ENCODE measurements at regions not wholly inside any gene's neighbourhood (a gene's known extent, or its start where the extent isn't known, plus 50 kb on each side); places are given as distances from the start of the nearest gene placed in this dataset.

DNA sequence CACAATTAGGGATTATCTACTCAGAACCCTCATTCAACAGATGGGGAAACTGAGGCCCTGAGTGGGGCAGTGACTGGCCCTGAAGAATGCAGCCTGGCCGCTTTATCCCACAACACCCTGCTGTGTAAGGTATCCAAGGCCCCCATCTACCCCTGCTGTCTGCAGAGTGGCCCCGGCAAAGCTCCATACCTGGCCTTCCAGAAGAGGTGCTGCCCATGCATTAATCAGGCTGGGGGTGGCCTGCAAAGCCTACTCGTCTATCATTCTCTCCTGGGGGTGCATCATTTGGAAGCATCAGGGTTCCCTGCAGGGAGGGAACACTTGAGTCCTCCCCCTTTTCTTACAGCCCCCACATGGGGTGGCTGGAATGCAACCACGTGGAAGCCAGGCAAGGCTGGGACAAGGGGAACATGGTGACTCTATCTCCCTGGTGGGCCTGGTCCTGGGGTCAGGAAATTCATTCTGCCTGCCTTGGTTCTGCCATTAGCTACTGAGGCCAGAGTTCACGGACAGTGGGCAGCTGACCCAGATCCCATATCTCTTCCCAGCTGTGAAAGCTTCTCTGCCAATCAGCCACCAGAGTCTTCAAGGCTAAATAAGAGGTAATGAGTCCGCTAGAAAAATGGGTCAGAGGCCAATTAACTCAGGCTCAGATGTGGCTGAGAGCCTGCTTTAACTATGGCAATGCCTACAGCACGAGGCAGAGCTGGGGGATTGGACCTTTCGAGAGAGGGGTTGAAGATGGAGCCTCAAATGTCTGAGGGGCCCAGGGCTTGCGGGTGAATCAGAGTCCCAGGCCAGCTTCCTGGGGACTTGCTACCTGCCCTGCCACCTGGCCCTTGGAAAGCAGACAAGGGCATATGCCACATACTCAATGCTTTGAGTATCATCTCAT lies 72.3 kb upstream of the TOX2 start:
- intact Hi-C loops (cut with DNase I; ENCODE audit: low total_unique reads): no loop called here
- no peak for DNase-seq (ENCODE audit: low spot score in 2 of 2)
- H3K27ac ChIP-seq: no peak overlapping the region
- TF ChIP-seq, protein P1, sequence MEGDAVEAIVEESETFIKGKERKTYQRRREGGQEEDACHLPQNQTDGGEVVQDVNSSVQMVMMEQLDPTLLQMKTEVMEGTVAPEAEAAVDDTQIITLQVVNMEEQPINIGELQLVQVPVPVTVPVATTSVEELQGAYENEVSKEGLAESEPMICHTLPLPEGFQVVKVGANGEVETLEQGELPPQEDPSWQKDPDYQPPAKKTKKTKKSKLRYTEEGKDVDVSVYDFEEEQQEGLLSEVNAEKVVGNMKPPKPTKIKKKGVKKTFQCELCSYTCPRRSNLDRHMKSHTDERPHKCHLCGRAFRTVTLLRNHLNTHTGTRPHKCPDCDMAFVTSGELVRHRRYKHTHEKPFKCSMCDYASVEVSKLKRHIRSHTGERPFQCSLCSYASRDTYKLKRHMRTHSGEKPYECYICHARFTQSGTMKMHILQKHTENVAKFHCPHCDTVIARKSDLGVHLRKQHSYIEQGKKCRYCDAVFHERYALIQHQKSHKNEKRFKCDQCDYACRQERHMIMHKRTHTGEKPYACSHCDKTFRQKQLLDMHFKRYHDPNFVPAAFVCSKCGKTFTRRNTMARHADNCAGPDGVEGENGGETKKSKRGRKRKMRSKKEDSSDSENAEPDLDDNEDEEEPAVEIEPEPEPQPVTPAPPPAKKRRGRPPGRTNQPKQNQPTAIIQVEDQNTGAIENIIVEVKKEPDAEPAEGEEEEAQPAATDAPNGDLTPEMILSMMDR (IDR thresholded peaks at IDR 0.05): no peak
- TF ChIP-seq POLR2AphosphoS5 (IDR thresholded peaks at IDR 0.05) (no peak), POLR2A (IDR thresholded peaks at IDR 0.05) (no peak)
- H3K4me3 ChIP-seq: no peak overlapping the region
- no peaks in the 10 kb centered on the region for H3K9me3 ChIP-seq
- peaks cover 0 to 4% of the 10 kb centered on the region in 2 donors for H3K27me3 ChIP-seq
- H3K36me3 ChIP-seq: no peaks in the 10 kb centered on the region
- no peaks in the 10 kb centered on the region for H3K4me1 ChIP-seq

DNA sequence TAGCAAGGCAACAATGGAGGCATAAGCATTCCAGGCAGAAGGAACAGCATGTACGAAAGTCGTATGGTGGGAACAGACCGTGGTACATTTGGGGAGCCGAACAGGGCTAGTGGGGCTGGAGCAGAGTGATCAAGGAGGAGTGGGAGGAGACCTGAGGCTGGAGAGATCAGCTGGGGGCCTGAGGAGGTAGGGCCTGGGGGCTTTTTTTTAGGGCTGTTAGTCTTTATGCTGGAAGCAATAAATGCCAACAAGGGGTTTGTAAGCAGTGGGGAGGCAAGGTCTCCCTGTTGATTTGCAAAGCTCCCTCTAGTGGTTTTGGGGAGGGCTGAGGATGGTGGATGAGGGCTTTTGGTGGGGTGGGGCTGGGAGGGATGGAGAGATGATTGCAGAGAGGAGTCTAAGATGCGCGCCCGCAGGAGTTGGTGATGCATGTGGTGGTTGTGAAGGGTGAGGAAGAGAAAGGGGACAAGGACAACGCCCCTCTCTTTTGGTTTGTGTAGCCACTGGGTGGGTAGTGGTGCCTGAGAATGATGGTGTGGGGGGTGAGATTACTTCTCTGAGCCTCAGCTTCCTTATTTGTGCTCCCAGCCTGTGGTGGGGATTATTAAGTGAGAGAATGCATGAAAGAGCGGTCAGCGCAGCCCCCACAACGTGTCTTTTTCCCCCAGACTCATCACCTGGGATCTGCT lies 74.1 kb upstream of the TOX2 start:
- intact Hi-C loops (cut with DNase I; ENCODE audit: low total_unique reads): no loop called here
- DNase-seq (ENCODE audit: low spot score in 2 of 2): no peak

DNA sequence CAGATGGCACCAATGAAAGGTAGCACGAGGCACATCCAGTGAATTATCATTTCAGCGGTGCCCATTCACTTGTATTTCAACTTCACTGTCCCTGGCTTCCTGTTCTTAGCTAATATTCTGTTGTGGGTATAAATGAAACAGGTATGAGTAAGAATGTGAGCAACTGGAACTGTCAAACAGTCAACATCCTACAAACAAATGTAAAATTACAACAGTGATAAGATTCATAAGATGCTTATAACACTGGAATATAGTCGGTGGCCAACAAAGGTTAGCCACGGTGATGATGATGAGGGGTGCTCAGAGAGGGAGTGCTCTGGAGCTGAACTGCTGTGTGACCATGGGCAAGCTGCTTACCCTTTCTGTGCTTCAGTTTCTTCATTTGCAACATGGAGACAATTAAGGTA lies 74.9 kb upstream of the TOX2 start:
- no peak for TF ChIP-seq POLR2AphosphoS5 (IDR thresholded peaks at IDR 0.05)
- intact Hi-C loops (cut with DNase I; ENCODE audit: low total_unique reads): no loop called here
- no peaks in the 10 kb centered on the region for H3K9me3 ChIP-seq
- no peak overlapping the region for H3K4me3 ChIP-seq
- H3K27me3 ChIP-seq: peaks cover 0 to 4% of the 10 kb centered on the region in 2 donors
- no peaks in the 10 kb centered on the region for H3K36me3 ChIP-seq
- no peaks in the 10 kb centered on the region for H3K4me1 ChIP-seq
- no peak overlapping the region for H3K27ac ChIP-seq
- DNase-seq (ENCODE audit: low spot score in 2 of 2): no peak

More for the DNA sequence above, 74.1 kb upstream of the TOX2 start:
- H3K36me3 ChIP-seq: no peaks in the 10 kb centered on the region
- TF ChIP-seq, protein P1 (IDR thresholded peaks at IDR 0.05): no peak
- TF ChIP-seq POLR2A (IDR thresholded peaks at IDR 0.05) (no peak), POLR2AphosphoS5 (IDR thresholded peaks at IDR 0.05) (no peak)
- peaks cover 0 to 4% of the 10 kb centered on the region in 2 donors for H3K27me3 ChIP-seq
- no peak overlapping the region for H3K27ac ChIP-seq
- no peaks in the 10 kb centered on the region for H3K9me3 ChIP-seq
- H3K4me1 ChIP-seq: no peaks in the 10 kb centered on the region
- H3K4me3 ChIP-seq: no peak overlapping the region

DNA sequence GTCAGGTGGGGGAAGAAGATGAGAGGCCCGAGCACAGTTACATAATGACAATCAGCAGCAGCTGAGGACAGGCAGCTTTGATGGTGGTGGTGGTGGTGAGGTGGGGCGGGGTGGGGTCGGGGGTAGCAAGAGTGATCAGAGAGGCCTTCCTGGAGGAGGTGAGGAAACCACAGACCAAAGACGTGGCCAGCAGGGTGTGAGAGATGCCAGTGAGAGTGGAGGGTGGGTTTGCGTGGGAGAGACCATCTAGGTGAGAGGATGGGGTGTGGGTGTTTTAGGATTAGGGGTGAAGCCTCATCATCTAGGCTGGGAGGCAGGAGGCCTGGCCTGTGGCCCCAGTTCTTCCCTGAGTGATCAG lies 76.0 kb upstream of the TOX2 start:
- no peak for DNase-seq (ENCODE audit: low spot score in 2 of 2)
- Histone ChIP-seq H3K36me3 (no peaks in the 10 kb centered on the region), H3K27ac (no peak overlapping the region), H3K4me3 (no peak overlapping the region), H3K27me3 (peaks cover 0 to 4% of the 10 kb centered on the region in 2 donors), H3K9me3 (no peaks in the 10 kb centered on the region), H3K4me1 (no peaks in the 10 kb centered on the region)
- intact Hi-C loops (cut with DNase I; ENCODE audit: low total_unique reads): no loop called here
- TF ChIP-seq, protein P1 (IDR thresholded peaks at IDR 0.05): no peak
- no peak for TF ChIP-seq POLR2AphosphoS5 (IDR thresholded peaks at IDR 0.05)
- TF ChIP-seq POLR2A (IDR thresholded peaks at IDR 0.05): no peak

DNA sequence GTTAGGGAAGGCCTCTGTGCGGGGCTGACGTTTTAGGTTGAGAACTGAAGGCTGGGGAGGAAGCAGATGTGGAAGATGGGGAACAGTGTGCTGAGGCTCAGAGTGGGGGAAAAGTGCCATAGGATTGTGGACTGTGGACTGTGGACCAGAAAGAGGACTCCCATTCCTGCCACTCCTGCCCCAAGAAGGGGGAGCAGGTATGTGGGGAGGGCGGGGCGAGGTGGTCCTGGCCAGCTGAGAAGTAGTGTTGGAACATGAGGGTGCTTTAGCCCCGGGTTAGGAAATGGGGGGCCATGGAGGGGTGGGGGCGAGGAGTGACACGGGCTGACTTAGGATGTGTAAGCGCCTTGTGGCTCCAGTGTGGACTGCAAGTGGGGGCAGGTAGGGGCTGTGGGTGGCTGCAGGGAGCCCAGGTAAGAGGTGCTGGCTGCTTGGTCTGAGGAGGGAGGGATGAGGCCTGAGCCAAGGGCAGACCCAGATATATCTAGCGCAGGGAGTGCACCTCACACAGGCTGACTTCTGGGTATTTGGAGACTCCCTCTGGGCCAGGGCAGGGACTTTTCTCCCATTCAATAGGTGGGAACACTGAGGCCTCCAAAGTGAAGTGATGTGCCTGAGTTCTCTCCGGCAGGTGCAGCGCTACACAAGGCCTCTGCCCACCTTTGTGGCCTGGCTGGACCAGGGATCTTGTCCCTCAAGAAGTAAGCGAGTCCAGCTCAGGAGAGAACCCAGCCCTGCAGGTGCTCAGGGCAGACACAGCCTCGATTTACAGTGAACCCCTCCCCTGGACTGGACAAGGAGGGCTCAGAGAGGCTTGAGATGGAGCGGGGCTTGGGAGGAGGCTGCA lies 76.6 kb upstream of the TOX2 start:
- DNase-seq (ENCODE audit: low spot score in 2 of 2): no peak
- TF ChIP-seq POLR2A (IDR thresholded peaks at IDR 0.05) (no peak), POLR2AphosphoS5 (IDR thresholded peaks at IDR 0.05) (no peak)
- TF ChIP-seq, protein P1 (IDR thresholded peaks at IDR 0.05): no peak

More for the DNA sequence above, 76.6 kb upstream of the TOX2 start:
- Histone ChIP-seq H3K9me3 (no peaks in the 10 kb centered on the region), H3K36me3 (no peaks in the 10 kb centered on the region), H3K27me3 (peaks cover 0 to 4% of the 10 kb centered on the region in 2 donors), H3K27ac (no peak overlapping the region), H3K4me1 (no peaks in the 10 kb centered on the region), H3K4me3 (no peak overlapping the region)
- intact Hi-C loops (cut with DNase I; ENCODE audit: low total_unique reads): no loop called here
